GM19240 (cell line): ENCODE measurements at regions not wholly inside any gene's neighbourhood (a gene's known extent, or its start where the extent isn't known, plus 50 kb on each side); places are given as distances from the start of the nearest gene placed in this dataset.

Experiments
- DNase-seq: peaks from one replicate; pipeline ENCODE4 v3.0.0; 2011; ENCODE audit warnings: low spot score; ENCODE audit not compliant: insufficient read length

DNA sequence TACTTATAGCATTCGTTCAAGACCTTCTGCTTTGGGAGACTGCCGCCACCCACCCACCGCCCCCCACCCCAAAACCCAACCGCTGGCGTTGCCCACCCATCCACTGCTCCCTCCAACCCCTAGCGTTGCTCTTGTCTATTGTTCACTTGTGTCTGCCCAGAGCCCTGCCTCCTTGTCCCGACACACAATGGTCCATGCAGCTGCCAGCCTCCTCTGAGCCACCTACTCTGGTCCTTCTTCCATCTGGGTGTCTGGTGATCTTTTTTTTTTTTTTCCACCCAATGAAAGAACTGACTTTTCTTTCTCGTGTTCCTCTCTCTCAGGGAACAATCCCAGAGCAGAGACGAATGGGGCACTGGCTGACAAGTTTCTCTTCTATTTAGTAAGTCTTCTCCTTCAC is 256.0 kb upstream of the SESN3 start:
- DNase-seq, result no peak

DNA sequence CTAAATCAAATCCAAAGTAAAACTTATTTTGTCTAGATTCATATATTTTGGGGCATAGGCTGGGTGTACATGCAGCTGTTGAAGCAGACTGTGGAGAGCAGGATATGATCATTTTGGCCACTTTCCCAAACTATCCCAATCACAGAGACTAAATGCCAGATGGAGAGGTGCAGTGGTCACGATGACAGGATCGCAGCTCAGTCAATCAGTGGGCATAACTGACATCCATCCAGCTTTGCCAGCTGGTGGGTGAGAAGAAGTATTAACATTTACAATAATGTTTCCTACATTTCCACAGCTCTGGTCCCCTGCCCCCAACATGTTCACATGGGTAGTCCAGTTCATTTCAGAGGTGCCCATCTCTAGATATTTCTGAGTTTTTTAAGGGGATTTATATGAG is 255.5 kb upstream of the SESN3 start:
- DNase-seq, result no peak

DNA sequence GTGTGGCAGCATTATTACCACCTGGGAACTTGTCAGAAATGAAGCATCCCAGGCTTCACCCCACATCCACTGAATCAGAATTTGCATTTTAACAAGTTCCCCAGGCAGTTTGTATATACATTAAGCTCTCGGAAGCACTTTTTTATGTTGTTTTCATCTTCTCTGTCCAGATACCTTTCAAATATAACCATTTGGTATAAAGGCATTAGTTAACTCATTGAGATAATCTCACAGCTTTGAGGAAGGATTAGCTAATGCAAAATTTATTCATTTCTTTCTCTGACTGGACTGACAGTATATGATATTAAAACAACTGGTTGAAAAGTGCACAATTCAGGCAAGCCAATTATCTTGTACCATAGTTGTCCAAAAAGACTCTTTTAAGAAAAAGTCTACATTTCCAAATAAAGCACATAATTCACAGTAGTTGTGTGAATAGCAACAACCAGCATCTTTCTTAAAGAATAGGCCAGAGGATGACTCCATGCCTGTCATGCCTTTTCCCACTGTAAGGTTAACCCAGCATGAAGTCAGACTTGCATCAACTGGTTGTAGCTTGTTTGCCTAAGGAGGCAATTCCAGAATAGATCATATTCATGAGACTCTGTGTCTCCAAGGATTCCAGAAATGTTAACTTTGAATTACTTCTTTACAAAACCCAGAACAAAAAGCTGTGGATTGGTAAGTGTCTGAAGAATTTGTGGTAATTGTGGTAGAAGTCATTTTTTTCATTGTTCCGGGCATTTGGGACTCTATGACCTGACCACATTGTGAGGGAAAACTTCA is 254.3 kb upstream of the SESN3 start:
- DNase-seq, result no peak

DNA sequence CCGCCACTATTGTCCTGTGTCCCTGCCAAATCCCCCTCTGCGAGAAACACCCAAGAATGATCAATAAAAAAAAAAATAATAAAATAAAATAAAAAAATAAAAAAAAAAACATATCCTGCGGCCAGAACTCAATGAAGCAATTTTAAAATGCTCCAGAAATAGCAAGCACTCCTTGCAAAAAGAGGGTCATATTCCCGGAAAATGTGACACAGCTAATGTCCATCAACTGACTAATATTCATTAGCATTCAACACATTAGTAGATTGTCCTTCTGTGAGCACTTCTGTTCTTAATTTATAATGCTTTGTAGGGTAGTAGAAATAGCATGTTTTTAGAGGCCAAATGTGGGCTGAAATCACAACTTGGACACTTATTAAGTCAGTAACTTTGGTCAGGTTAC is 252.3 kb upstream of the SESN3 start:
- no peak for DNase-seq

DNA sequence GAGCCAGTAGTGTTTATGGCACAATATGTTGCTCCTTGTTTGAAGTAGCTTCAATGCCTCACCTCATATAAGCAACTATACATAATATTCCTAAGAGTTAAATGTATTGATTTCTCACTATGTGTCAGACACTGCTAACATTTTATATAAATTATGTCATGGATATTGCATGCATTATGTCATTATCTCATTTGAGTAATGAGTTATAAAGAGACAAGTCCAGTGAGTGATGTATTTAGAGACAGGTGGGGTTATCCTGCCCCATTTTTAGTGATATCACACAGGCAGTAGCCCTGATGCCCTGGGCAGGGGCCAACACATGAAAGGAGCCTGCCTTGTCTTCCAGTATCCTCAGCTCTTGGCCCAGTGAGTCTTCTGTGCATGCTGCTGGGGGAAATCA is 247.0 kb upstream of the SESN3 start:
- no peak for DNase-seq

DNA sequence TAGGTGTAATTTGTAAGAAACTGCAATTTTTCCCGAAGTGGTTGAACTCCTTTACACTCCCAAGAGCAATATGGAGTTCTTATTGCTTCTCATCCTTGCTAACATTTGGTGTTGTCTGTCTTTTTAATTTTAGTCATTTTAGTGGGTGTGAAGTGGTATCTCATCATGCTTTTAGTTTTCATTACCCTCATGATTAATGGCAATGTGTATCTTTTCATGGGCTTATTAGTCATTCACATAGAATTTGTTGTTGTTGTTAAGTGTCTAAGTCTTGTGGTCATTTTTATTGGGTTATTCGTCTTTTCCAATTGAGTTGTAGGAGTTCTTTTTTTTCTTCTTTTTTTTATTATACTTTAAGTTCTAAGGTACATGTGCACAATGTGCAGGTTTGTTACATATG is 238.3 kb upstream of the SESN3 start:
- no peak for DNase-seq

DNA sequence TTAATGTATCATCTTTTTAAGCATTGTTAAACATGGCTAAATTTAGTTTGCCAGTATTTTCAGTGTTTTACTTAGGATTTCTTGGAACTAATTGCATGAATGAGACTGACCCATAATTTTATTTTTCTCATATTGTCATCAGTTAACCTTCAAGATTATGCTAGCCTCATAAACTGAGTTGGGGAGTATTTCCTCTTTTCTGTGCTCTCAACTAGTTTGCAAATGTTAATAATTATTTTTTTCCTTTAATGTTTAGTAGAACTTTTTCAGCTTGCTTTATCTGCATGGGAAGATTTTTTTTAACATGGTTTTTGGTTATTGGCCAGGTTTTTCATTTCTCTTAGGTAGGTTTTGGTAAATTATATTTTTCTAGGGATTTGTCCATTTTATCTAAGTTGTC is 235.4 kb upstream of the SESN3 start:
- DNase-seq, result no peak

DNA sequence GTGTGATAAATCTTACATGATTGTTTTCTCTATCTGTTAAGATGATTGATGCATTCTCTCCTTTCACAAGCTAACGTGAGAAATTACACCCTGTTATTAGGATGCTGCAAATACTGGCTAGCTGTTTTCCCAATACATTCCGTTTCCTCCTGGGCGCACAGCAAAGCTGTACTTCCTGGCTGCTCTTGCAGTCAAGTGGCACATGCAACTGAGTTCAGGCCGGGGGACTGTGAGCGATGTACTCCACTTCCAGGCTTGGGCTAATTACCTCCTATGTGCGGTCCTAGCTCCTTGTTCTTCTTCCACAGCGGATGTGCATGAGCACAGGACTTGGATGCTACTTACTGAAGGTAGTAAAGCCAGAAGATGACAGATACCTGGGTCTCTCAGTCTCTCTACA is 234.9 kb upstream of the SESN3 start:
- DNase-seq, result no peak

DNA sequence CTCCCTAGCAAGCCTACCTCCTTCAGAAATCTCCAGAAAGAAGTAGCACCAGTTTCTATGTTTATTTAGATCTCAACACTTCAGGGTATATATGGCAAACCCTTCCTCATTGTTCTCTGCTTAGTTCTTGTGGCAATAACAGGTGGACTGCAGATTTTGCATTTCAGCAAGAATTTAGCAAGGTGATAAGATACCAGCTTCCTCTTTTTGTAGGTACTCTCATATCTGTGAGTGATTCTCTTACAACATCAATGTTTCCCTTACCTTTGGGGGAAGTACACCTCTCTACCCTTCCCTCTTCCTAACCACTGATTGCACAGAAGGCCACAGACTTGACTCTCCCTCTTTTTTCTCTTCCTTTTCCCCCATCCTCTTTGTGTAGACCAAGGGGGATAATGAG is 230.9 kb upstream of the SESN3 start:
- no peak for DNase-seq

DNA sequence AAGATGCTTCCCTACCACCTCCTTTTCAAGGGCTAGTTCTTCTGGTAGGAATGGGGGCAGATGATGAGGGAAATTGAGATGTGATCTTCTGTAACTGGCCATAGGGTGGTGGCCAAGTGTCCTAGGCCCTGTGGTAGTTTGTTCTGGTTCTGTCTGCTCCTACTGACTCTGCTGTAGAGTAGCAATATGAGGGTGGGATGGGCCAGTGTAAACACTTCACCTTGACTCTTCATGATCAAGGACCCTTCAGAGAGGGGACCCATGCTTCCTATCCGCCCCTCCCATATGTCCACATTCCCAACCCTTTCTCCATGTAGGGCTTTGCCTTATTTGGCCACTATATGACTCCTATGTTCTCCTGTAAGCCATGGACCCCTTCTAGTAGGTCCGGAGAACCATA is 230.3 kb upstream of the SESN3 start:
- no peak for DNase-seq

DNA sequence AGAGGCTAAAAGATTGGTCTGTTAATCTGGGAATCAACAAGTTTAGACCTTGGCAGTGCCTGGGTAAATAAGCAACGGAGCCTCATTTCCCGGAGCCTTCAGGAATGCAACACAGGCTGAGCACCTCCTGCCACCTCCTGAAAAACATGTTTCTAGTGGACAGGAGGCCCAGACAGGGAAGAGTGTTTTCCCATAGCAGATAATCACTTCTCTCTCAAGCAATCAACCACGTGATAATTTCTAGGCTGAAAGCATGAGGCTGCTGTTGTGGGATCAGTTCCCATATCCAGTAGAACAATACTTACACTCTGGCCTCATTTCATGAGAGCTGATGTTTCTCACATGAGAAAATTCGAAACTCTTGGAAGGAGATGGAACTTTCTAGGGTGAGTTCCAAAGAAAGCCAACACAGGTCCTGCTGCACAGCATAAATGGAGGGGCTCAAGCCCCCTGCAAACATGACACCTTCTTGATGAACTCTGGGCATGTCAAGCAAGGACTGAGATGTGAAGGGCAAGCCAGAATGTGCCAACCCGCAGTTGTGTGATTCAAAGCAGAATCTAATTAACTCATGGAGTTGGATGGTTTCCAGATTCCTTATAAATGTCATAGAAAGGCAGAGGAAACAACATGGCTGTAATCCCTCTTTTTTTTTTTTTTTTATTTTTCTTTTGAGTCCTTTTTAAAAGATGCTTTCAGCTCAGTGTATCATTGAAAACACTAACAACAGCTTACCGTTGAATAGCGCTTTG is 228.5 kb upstream of the SESN3 start:
- DNase-seq, result no peak

DNA sequence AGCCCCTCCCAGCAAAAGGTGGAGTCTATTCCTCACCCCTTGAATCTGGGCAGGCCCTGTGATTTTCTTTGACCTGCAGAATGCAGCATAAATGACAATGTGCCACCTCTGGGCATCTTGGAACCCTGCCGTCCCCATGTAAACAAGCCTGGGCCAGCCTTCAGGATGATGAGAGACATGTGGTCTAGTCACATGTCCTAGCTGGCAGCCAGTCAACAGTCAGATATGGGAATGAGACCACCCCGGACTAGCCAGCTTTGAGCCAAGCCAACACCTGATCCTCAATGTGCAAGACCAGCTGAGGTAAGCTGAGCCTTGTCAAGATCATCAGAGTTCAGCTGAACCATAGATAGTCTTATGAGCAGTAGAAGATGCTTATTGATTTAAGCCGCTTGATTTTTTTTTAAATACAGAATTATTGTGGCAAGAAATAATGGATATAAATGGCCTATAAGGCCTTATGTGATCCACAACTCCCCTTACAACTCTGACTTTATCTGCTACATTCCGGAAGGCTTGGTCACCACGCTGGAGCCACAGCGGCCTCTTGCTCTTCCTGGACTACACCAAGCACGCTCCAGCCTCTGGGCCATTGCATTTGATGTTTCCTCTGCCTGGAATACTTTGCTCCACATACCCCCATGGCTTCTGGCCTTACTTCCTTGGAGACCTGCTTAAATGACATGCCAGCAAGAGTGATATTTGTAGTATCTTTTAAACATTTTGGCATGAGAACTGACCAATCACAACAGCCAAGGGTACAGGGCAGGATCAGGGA is 225.9 kb upstream of the SESN3 start:
- DNase-seq, result no peak

DNA sequence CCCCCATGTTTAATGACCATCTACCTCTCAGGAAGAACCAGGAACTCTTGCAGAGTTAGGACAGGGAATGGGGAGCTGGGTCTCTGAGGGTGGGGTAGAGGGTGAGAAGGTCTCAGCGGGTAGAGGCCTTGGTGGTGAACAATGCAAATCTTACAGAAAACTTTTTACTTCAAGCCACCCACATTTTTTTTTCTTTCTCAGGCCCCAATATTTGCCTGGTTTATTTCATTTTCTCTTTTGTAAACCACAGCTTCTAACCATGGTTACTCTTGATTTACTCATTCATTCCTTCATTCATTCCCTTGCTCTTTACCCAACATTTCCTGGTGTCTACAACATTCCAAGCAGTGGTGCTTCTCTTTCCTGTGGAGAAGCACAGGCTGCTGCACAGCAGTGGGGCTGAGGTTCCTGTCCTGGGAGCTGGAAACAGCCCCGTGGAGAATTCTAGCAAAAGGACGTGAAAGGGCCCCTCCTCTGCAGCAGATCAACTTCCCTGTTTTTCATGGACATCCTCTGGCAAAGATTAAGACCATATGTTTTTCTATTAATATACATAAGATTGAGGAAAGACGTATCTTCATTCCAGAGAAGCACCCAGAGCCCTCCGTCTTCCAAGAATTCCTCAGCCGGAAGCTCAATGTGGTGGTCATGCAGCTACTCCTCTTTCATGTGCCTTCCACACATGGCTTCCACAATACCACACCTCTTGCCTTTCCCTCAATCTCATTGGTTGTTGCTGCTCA is 224.4 kb upstream of the SESN3 start:
- DNase-seq, result no peak

DNA sequence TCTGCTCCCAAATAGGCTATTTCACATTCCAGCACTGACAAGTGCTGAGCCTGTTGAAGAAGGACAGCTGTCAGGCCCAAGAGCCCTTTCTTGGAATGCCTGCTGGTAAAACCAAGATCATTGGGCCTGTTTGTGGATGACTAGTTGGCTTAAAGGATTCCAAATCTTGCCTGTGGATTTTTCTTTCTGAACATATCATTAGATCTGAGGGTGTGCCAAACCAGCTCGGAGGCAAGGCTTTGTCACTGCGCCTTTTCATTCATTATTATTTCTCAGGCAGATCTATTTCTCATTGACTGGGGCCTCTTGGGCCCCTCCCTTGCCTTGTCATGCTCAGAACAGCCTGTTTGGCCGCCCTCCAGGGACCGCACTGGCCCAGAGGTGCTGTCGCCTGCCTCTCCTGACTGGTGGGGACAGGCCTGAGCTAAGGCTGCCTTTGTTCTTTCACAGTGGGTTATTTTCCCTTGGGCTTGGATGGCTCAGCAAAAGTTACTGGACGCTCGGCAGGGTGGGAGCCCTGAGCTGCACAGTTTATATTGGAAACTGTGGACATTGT is 222.7 kb upstream of the SESN3 start:
- no peak for DNase-seq

DNA sequence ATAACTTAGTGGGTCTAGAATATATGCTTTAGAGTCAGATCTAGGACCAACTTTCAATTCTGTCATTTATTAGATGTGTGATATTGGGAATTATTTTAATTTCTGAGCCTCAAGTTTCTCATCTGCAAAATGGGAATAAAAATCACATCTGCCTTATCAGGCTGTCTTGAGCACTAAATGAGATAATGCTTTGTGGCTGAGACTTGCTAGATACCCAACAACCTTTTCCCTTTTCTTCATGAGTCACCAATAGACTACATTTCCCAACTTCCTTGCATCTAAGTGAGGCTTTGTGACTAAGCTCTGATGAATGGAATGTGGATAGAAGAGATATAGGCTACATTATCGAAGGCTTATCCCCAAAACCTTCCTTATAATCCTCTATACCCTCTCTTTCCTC is 220.7 kb upstream of the SESN3 start:
- DNase-seq, result no peak

DNA sequence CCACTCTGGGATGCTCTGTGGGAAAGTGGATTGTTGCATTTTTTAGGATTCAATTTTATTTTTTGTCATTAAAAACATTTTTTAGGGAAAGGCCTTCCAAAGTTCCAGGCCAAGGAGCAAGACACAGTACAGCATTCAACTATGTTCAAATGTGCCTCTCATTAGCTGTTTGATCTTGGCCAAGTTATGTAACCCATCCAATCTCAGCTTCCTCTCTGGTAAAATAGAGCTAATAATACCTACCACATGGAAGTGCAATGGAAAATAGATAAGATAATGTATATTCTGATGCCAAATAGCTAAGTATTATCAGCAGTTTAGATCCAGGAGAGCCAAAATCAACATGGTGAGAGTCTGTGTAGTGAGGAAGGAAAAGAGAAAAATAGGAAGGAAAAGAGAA is 220.3 kb upstream of the SESN3 start:
- DNase-seq, result no peak

DNA sequence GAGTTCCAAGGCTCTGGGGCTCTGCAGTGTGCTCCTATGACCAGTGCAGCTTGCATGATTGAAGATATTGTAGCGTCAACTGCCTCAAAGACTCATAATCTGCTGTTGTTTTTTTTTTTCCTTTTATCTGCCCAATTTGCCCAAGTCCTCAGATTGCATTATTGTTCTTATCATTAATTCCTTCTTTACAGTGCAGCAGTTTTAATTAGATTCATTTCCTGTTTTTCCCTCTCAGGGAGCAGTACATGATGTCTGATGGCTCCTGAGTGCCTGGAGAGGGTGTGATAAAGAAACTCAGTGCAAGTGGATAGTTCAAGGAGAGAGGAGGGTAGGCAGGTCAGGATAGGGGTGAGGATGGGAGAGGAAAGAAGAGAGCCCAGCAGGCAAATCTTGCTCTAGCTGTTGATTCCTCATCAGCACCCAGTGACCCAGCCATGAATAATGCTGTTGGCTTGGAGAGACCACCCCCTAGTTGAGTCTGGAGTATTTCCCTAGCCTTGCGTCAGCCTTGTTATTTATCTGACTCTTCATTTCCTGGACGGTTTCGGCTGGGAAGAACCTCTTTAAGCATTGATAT is 219.6 kb upstream of the SESN3 start:
- DNase-seq, result no peak

DNA sequence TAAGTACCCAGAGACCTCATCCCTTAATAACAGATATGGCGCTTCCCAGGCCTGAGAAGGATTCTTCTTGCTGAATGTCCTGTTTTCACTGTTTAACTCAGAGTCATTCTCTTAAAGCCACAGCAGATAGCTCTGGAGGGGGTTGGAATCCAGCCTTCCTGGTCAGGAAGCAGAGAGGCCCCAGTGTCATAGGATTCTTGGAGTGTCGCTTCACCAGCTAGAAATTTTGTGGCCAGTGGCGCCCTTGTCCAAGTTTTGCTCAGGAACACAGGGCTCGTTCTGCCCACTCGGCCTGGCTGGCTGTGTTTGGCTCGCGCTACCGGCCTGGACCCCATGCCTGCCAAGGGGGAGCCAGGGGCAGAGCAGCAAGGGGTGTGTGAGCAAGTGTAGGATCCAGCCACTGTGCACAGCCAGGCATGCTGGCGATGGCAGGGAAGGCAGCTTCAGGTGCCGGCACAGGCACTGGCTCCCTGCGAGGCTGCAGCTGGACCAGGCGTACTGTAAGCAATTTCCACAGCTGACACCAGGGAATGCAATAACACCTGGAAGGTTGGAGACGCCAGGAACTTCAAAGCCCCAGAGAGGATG is 214.8 kb upstream of the SESN3 start:
- DNase-seq, result no peak

DNA sequence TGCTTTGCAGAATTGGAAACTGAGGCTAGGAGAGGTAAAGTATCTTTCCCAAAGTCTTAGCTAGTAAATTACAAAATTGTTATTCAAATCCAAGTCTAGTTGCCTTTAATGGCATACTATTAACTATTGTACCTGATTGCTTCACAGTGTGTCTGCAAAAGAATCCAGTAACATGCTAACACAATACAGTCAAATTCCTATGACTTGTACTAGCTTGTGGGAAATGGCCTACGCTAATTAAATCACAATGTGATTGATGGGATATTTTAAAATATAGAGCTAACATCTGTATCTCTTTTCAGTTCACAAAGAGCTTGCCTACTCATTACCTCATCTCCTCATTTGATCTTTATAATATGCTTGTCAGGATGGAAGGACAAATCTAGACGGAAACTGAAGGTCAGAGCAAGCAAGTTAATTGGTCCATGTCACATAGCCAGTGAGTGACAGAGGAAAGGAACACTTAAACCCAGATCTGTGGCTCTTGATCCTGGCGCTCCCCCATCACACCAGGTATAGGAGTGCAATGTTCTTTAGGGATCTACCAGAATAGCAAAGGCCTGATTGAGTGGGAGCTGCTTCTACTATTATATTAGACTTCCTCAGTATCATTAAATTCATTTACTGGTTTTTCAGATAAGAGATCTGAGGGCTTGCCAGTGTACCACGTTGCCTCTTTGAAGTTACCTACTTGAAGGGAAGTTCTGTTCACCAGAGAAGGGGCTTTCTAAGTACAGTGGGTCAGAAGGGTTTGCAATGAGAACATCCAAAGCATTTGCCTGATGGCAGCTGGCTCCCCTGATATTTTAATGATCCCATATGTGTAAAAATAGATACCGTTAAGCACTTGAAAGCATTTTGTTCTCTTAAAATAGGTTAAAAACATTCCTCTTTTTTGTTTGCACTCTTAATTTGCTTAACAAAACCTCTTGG is 213.6 kb upstream of the SESN3 start:
- no peak for DNase-seq
